AG08396 (cell line): ENCODE measurements at regions not wholly inside any gene's neighbourhood (a gene's known extent, or its start where the extent isn't known, plus 50 kb on each side); places are given as distances from the start of the nearest gene placed in this dataset.
"Not testable (repeated sequence)": the region's sequence is repeated elsewhere in the genome, so short reads cannot be mapped to it uniquely, and the experiment has no call there.

Experiments
- DNase-seq: peaks from one replicate; pipeline ENCODE4 v3.0.0; 2012; ENCODE audit warnings: low spot score, mixed read lengths

DNA sequence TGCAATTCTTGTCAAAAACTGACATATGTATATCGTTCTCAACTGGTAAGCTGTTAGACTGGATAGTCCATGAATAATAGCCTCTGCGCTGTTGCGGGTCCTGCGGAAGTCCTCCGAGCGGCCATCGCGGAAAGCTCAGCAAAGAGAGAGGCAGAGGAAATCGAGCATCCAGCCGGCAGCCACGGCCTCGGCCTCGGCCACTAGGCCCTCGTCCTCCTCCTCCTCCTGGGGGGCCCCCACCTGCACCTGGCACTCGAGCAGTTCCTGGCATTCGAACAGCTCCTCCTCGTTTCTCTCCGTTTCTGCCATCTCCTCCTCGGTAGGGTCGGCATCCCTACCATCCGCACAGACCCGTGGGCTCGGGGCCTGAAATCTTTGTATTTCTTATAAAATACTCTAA is 111.2 kb upstream of the CYLC1 start:
- DNase-seq = not testable (repeated sequence)

GRCh38 chrX:83750451-83750850 is 110.5 kb upstream of the CYLC1 start:
- DNase-seq = not testable (repeated sequence)

DNA sequence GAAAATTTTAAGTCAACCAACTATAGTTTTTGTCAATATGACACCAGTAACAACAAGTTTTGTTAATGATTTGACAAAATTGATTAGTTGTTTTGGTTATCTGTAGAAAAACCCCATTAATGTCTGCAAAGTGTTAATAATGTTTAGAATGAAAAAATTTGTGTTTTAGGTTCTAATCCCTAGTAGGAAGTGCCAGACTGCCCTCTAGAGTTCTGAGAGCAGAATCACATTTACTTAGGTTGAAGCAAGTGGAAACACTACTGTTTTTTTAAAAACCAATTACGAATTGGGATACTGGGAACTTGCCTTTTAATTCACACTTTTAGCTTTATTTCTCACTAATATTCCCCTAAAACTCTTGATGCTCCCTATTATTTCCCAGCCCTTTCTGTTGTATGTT is 101.1 kb upstream of the CYLC1 start:
- peak; percentile 2 for DNase-seq

DNA sequence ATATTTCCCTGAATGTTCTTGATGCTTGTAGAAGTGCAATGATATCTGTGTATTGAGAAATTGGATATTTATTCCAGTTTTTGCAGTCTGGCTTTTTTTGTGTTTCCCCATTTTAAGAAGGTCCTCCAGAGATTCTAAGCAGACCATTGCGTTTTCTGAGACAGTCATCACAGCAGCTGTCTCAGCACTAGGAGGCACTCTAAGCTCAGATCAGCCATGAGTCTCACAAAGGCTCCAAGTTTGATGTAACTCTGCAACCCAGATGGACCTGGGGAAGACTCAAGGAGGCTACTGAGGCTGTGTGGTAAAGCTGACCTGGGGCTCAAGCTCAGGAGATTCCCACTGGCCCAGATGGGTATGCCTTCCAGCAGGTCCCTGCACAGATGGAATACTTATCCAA is 89.3 kb upstream of the CYLC1 start:
- no peak for DNase-seq
